ENCODE measurements at regions not wholly inside any gene's neighbourhood (a gene's known extent, or its start where the extent isn't known, plus 50 kb on each side); places are given as distances from the start of the nearest gene placed in this dataset.

DNA sequence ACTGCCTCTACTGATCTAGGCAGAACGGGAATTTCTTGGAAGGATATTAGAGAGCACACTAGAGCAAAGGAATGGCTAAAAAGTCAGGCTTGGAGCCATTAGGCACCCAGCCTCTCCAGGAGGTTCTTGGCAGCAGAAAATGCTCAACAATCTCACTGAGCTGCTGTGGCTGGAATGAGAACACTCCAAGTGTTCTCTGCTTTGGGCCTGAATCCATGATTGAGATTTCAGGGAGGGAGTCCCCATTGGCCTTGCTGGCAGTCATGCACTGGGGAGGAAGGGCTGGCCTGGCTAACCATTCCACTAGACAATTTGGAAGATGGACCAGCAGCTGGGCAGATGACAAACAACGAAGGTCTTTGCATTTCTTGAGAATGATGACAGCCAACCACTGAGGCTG, 362.6 kb downstream of the SHQ1 start:
- H3K4me1 Mint-ChIP-seq: peaks cover 36% of the 10 kb centered on the region
- H3K36me3 Mint-ChIP-seq: peaks cover 17% of the 10 kb centered on the region
- no peak overlapping the region for H3K4me3 Mint-ChIP-seq
- no peaks in the 10 kb centered on the region for H3K27me3 Mint-ChIP-seq
- no peak for DNase-seq
- H3K9me3 Mint-ChIP-seq: peaks cover 11% of the 10 kb centered on the region
- H3K27ac Mint-ChIP-seq: no peak overlapping the region

DNA sequence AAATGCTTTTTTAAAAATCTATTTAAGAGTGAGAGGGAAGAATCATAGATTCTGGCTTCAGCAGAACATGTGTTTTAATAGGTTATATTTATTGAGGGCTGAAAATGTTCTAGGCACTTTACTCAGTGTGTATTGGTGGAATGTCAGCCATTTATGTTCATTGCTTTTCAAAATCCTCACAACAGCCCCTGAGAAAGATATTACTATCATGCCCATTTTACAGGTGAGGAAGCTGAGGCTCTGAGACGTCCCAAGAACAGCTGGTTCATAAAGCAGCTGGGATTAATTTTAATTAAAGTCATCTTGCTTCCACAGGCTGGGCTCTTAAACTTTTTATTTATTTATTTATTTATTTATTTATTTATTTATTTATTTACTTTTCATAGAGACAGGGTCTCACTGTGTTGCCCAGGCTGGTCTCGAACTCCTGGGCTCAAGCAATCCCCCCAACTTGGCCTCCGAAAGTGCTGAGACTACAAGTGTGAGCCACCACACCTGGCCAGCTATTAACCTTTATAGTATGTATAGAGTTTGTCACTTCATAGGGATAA, 364.6 kb downstream of the SHQ1 start:
- DNase-seq: no peak
- Mint-ChIP-seq H3K27ac (peak overlapping the region; percentile 80), H3K27me3 (no peaks in the 10 kb centered on the region), H3K36me3 (peaks cover 18% of the 10 kb centered on the region), H3K9me3 (peaks cover 15% of the 10 kb centered on the region), H3K4me1 (peaks cover 36% of the 10 kb centered on the region), H3K4me3 (no peak overlapping the region)

DNA sequence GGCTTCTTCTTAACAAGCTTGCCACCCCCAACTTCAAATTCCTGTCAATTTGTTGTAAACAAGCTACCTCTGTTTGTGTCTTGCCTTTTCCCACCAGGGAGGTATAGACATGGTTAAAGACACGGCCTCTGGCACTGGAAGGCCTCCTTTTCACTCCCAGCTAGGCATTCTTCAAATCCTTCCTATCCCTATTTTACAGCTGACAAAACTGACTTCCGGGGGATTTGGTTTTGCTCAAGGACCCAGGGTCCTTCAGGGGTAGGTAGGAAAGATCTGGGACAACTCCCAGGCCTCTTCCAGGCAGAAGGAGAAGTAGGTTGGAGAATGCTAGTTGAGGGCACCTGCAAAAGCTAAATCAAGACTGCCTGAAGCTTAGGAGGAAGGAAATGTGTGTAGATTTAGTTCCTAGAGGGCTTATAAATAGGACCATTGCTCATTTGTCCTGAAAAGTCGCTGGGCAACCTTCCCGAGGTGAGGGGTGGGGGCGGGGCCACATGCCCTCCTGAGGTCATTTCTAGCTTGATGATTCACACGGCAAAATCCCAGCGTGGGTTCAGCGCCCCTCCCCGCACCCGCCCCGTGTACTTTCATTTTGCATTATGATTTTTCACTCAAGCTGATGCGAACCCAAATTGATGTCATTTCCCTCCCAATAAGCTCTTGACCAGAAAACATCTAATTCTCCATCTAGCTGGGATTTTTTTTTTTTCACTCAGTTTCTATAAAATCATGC, 365.5 kb downstream of the SHQ1 start:
- Mint-ChIP-seq H3K27ac (peak overlapping the region; percentile 80), H3K9me3 (peaks cover 15% of the 10 kb centered on the region), H3K4me3 (peak overlapping the region; percentile 47), H3K36me3 (peaks cover 18% of the 10 kb centered on the region), H3K4me1 (peaks cover 32% of the 10 kb centered on the region), H3K27me3 (no peaks in the 10 kb centered on the region)
- DNase-seq: peak; percentile 72

GRCh38 chr3:72481542-72481941, 366.7 kb downstream of the SHQ1 start:
- peaks cover 28% of the 10 kb centered on the region for H3K4me1 Mint-ChIP-seq

DNA sequence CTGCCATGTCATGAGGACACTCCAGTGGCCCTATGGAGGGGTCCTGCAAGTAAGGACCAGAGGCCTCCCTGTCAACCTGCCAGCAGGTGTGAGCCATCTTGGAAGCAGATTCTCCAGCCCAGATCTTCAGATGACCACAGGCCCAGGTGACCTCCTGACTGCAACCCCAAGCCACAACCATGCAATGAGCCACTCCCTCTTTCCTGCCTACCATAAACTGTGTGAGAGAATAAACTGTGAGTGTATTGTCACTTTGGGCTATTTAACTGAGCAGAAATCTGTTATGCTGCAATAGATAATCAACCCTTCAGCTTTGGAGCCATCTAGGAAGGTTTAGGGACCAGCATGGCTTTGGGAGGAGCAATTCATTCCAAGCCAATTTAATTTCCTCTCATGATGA, 367.9 kb downstream of the SHQ1 start:
- no peak overlapping the region for H3K4me3 Mint-ChIP-seq
- peaks cover 30% of the 10 kb centered on the region for H3K4me1 Mint-ChIP-seq
- H3K27me3 Mint-ChIP-seq: no peaks in the 10 kb centered on the region
- DNase-seq: no peak
- peaks cover 12% of the 10 kb centered on the region for H3K36me3 Mint-ChIP-seq
- peaks cover 9% of the 10 kb centered on the region for H3K9me3 Mint-ChIP-seq
- no peak overlapping the region for H3K27ac Mint-ChIP-seq

More at GRCh38 chr3:72481542-72481941, 366.7 kb downstream of the SHQ1 start:
- H3K36me3 Mint-ChIP-seq: peaks cover 18% of the 10 kb centered on the region
- no peak overlapping the region for H3K27ac Mint-ChIP-seq
- no peak overlapping the region for H3K4me3 Mint-ChIP-seq
- H3K9me3 Mint-ChIP-seq: peaks cover 15% of the 10 kb centered on the region
- no peaks in the 10 kb centered on the region for H3K27me3 Mint-ChIP-seq
- no peak for DNase-seq

- no peaks in the 10 kb centered on the region for H3K27me3 Mint-ChIP-seq
- no peak overlapping the region for H3K4me3 Mint-ChIP-seq
- peaks cover 4% of the 10 kb centered on the region for H3K9me3 Mint-ChIP-seq
- peaks cover 7% of the 10 kb centered on the region for H3K36me3 Mint-ChIP-seq
- peaks cover 31% of the 10 kb centered on the region for H3K4me1 Mint-ChIP-seq
- no peak overlapping the region for H3K27ac Mint-ChIP-seq
- no peak for DNase-seq
Measured at GRCh38 chr3:72479651-72480215, 368.5 kb downstream of the SHQ1 start.

GRCh38 chr3:72476139-72476483, 372.1 kb downstream of the SHQ1 start:
- Mint-ChIP-seq H3K9me3 (peaks cover 5% of the 10 kb centered on the region), H3K27ac (no peak overlapping the region), H3K4me1 (peaks cover 22% of the 10 kb centered on the region), H3K36me3 (peaks cover 3% of the 10 kb centered on the region), H3K27me3 (no peaks in the 10 kb centered on the region), H3K4me3 (no peak overlapping the region)
- no peak for DNase-seq

GRCh38 chr3:72475258-72476138, 372.7 kb downstream of the SHQ1 start:
- DNase-seq: no peak
- Mint-ChIP-seq H3K4me3 (no peak overlapping the region), H3K27ac (no peak overlapping the region)

GRCh38 chr3:72474775-72475174, 373.5 kb downstream of the SHQ1 start:
- H3K27me3 Mint-ChIP-seq: peaks cover 2% of the 10 kb centered on the region
- H3K27ac Mint-ChIP-seq: no peak overlapping the region
- no peaks in the 10 kb centered on the region for H3K36me3 Mint-ChIP-seq
- H3K4me1 Mint-ChIP-seq: peaks cover 22% of the 10 kb centered on the region
- no peak for DNase-seq
- peaks cover 1% of the 10 kb centered on the region for H3K9me3 Mint-ChIP-seq
- H3K4me3 Mint-ChIP-seq: no peak overlapping the region

More at GRCh38 chr3:72475258-72476138, 372.7 kb downstream of the SHQ1 start:
- H3K27me3 Mint-ChIP-seq: no peaks in the 10 kb centered on the region
- peaks cover 5% of the 10 kb centered on the region for H3K9me3 Mint-ChIP-seq
- H3K36me3 Mint-ChIP-seq: no peaks in the 10 kb centered on the region
- peaks cover 22% of the 10 kb centered on the region for H3K4me1 Mint-ChIP-seq

- H3K27ac Mint-ChIP-seq: peak overlapping the region; percentile 31
Measured at GRCh38 chr3:72473156-72473555, 375.1 kb downstream of the SHQ1 start.

DNA sequence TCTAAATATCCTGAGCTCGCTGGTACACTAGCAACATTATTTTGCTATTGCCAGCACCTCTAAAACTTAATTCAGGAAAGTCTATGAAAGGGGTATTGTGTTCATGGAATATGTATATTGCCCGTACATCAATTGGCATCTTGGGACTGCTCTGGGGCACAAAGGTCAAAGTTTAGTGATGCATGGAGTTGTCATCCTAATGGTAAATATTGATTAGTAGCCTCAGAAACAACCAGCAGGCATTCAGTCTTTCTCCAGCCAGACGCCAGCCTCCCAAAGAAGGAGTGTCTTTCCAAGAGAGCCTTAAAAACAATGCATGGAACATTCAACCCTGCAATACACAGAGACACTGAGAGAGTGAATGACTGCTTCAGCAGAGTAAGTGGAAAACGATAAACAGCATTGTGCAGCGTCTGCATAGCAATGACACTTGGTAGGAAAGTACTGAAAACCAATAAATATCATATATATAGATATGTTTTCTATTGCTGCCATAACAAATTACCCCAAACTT, 377.3 kb downstream of the SHQ1 start:
- H3K27me3 Mint-ChIP-seq: peaks cover 4% of the 10 kb centered on the region
- no peaks in the 10 kb centered on the region for H3K36me3 Mint-ChIP-seq
- H3K4me3 Mint-ChIP-seq: no peak overlapping the region
- H3K4me1 Mint-ChIP-seq: peaks cover 18% of the 10 kb centered on the region
- H3K27ac Mint-ChIP-seq: no peak overlapping the region
- peaks cover 1% of the 10 kb centered on the region for H3K9me3 Mint-ChIP-seq
- DNase-seq: no peak

More at GRCh38 chr3:72473156-72473555, 375.1 kb downstream of the SHQ1 start:
- Mint-ChIP-seq H3K4me3 (no peak overlapping the region), H3K4me1 (peaks cover 22% of the 10 kb centered on the region), H3K27me3 (peaks cover 4% of the 10 kb centered on the region), H3K9me3 (peaks cover 1% of the 10 kb centered on the region), H3K36me3 (no peaks in the 10 kb centered on the region)
- DNase-seq: no peak

DNA sequence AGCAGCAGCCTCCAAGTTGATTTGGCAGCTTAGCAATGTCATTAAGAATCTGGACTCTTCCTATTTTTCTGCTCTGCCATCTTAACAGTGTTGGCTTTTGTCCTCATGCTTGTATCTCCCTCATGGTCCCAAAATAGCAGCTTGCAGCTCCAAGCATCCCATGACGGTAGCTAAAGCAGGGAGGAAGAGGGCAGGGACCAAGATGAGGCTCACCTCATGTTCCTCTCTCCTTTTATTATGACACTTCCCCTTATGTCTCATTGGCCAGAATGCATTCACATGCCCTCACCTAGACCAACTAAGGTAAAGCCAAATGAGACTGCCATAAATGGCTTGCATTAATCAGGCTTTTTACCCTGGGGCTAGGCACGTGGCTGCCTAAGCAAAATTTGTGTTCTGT, 382.4 kb downstream of the SHQ1 start:
- Mint-ChIP-seq H3K4me1 (no peaks in the 10 kb centered on the region), H3K36me3 (no peaks in the 10 kb centered on the region), H3K9me3 (no peaks in the 10 kb centered on the region), H3K27ac (no peak overlapping the region), H3K27me3 (peaks cover 8% of the 10 kb centered on the region), H3K4me3 (no peak overlapping the region)
- no peak for DNase-seq

GRCh38 chr3:72463083-72463482, 385.2 kb downstream of the SHQ1 start:
- Mint-ChIP-seq H3K27ac (no peak overlapping the region), H3K36me3 (no peaks in the 10 kb centered on the region), H3K4me3 (no peak overlapping the region), H3K4me1 (no peaks in the 10 kb centered on the region), H3K9me3 (no peaks in the 10 kb centered on the region), H3K27me3 (peaks cover 4% of the 10 kb centered on the region)
- DNase-seq: no peak

DNA sequence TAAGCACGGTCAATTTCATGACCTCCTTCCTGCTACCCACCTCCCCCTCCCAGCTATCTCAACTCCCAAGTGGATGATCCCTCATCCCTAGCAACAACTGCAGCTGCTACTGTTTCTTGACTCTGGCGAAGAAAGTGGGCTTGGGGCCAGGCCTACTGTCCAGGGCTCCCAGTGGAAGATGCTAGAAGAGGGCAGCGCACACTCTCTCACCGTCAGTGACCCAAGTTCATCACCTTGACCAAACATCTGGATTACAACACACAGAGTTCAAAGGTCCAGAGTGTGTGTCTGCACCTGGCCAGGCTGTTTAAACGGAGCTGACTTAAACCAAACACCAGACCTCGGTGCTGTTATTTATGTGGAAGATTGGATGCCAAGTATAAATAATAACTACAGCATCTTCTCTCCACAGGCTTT, 385.6 kb downstream of the SHQ1 start:
- Mint-ChIP-seq H3K4me3 (no peak overlapping the region), H3K27me3 (peaks cover 7% of the 10 kb centered on the region), H3K9me3 (no peaks in the 10 kb centered on the region), H3K4me1 (no peaks in the 10 kb centered on the region), H3K36me3 (no peaks in the 10 kb centered on the region), H3K27ac (no peak overlapping the region)
- no peak for DNase-seq

DNA sequence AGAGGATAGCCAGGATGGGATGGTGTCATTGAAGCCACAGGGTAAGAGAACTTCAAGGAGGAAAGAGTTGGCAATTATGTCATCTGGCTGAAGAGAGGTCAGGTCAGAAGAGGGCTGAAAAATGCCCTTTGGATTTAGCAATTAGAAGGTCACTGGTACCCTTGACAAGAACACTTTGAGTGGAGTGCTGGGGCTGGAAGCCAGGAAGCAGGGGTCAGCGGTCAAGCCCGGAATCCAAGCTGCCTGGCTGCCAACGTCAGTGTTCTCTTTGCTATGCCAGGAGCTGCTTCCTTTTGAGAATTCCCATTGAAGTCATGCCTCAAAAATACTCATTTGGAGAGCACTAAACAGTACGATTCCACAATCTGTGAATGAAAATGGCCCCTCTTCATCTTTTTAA, 386.5 kb downstream of the SHQ1 start:
- H3K4me3 Mint-ChIP-seq: no peak overlapping the region
- no peak for DNase-seq
- no peaks in the 10 kb centered on the region for H3K36me3 Mint-ChIP-seq
- no peaks in the 10 kb centered on the region for H3K9me3 Mint-ChIP-seq
- H3K27ac Mint-ChIP-seq: no peak overlapping the region
- H3K27me3 Mint-ChIP-seq: peaks cover 7% of the 10 kb centered on the region
- no peaks in the 10 kb centered on the region for H3K4me1 Mint-ChIP-seq

Measured in activated naive CD8-positive, alpha-beta T cell treated with anti-CD3 and anti-CD28 coated beads for 36 hours (primary cell).